GM23248 (cell line): ENCODE measurements at regions not wholly inside any gene's neighbourhood (a gene's known extent, or its start where the extent isn't known, plus 50 kb on each side); places are given as distances from the start of the nearest gene placed in this dataset.
"Not testable (repeated sequence)": the region's sequence is repeated elsewhere in the genome, so short reads cannot be mapped to it uniquely, and the experiment has no call there.

Experiments used
- EZH2 ChIP-seq: fragments of 200-600 bp; sonication (generic); IDR thresholded peaks from 2 replicates; pipeline ENCODE4 v1.6.1; 2018; ENCODE audit warnings: antibody characterized with exemption, mild to moderate bottlenecking; ENCODE audit not compliant: insufficient read depth, poor library complexity, severe bottlenecking
- EZH2phosphoT487 ChIP-seq: fragments of 200-600 bp; sonication (generic); IDR thresholded peaks from 2 replicates; pipeline ENCODE4 v1.6.1; 2018; ENCODE audit warnings: antibody characterized with exemption, moderate library complexity, mild to moderate bottlenecking, low read depth; ENCODE audit not compliant: insufficient read depth

DNA sequence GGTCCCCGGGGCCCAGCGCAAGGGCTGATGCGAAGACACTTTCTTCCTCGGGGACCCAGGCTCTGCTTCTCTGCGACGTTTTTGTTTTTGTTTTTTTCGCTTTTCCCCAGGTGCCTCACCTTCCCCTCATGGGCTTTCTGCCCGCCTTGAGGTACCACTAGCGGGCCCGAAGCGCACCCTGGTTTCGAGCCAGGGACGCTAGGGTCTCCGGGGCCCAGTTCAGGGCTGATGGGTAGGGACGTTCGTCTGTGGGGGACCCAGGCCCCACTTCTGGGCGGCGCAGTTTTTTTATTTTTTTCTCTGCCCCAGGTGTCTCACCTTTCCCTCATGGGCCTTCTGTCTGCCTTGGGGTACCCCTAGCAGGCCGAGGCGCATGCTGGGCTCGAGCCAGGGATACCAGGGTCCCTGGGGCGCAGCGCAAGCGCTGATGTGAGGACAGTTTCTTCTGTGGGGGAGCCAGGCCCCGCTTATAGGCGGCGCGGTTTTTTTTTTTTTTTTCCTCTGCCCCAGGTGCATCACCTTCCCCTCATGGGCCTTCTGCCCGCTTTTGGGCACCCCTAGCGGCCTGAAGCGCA is 530.0 kb downstream of the FOXD4L4 start:
- not testable (repeated sequence) for TF ChIP-seq EZH2phosphoT487, EZH2
